ENCODE measurements at regions not wholly inside any gene's neighbourhood (a gene's known extent, or its start where the extent isn't known, plus 50 kb on each side); places are given as distances from the start of the nearest gene placed in this dataset.

DNA sequence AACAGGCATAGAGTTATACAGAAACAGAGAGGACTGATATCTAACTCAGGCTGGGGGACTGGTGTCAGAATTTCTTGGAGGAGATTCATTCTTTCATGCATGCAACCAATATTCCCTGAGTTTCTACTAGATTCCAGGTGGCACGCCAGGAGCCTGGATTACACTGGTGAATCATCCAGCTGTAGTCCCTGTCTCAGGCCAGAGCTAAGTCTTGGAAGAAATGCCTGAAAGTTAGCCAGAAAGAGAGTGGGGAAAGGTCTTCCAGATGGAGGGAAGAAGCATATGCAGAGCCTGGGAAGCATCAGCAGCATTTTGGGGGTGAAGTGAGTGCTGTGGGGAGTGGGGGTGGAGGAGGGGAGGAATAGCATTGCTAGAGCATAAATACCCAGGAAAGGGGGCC, 239.1 kb downstream of the OMA1 start:
- no peak for DNase-seq

- DNase-seq = no peak
Measured at GRCh38 chr1:58305622-58306021, 240.9 kb downstream of the OMA1 start.

DNA sequence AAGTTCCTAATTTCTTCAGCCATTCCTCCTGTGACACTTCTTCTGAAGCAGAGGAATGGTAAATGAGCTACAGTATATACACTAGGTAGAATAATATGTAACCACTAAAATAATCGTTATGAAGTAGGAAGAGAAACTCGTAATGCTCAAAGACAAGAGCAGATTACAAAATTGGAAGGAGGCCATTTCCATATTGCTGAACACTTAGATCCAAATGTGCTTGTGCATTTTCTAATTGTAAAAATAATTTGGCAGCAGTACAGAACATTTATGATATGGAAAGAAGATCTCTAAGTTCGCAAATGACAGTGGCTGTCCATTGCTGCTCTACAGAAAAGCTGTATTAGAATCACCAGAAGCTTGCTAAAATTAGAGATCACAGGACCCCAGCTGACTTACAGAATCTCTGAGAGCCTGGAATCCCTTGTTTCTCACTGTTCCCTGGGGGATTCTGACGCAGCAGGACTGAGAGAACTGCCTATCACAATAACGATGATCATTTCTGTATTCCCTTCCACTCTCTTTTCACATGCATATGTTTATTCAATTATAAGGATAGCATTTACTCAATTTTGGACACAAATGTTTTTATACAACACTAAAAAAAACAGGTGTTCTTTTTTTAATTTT, 242.1 kb downstream of the OMA1 start:
- no peak for DNase-seq

DNA sequence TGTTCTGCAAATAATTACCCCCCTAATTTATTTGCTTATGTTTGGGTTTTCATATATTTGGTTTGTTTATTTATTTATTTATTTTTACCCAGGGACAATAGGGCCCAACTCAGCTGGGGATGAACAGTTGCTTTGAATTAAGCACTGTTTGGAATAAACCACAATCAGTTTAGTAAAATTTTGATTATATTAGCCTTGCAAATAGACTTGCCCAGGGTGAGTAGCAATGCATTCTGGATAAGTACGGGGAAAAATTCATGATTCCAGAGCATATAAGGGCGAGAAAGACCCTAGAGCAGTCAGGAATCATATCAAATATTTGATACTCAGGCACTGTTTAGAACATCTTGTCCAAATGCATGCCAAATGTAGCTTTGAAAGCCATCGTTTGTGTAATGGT, 242.7 kb downstream of the OMA1 start:
- no peak for DNase-seq

GRCh38 chr1:58293388-58293787, 253.1 kb downstream of the OMA1 start:
- DNase-seq = no peak

DNA sequence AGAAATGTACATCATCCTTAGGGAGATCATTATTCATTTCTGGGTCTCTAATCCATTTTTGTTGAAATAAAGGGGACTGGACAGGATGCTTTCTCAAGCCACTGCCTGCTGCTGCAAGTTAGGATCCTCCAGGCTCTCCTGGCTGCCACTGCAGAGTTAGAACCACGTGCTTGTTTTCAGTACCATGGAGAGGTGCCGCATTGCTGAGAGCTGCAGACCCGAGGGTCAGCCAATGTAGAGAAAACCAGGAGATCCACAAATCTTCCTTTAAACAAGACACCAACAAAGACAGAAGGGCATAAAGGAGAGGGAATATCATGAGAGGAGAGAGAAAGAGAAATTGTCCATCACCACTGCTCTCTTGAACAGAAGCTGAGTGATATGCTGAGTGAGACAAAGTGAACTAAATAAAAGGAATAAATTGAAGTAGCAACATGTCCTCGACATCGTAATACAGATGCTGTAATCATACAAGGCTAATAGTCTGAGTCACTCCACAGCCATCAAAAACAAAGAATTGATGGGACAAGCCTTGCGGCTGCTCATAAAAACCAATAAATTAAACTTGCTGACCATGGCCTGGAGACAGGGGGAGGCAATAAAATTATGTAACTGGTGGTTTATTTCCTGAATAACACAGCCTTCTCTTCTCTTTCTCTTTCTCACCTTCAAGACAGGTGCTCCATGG, 255.7 kb downstream of the OMA1 start:
- DNase-seq = no peak

- DNase-seq = no peak
Measured at GRCh38 chr1:58288624-58289142, 257.8 kb downstream of the OMA1 start.

- DNase-seq = peak in 1 of 2 experiments; percentile 10
Measured at GRCh38 chr1:58287894-58288623, 258.5 kb downstream of the OMA1 start.

GRCh38 chr1:58284225-58284510, 262.4 kb downstream of the OMA1 start:
- no peak for DNase-seq

DNA sequence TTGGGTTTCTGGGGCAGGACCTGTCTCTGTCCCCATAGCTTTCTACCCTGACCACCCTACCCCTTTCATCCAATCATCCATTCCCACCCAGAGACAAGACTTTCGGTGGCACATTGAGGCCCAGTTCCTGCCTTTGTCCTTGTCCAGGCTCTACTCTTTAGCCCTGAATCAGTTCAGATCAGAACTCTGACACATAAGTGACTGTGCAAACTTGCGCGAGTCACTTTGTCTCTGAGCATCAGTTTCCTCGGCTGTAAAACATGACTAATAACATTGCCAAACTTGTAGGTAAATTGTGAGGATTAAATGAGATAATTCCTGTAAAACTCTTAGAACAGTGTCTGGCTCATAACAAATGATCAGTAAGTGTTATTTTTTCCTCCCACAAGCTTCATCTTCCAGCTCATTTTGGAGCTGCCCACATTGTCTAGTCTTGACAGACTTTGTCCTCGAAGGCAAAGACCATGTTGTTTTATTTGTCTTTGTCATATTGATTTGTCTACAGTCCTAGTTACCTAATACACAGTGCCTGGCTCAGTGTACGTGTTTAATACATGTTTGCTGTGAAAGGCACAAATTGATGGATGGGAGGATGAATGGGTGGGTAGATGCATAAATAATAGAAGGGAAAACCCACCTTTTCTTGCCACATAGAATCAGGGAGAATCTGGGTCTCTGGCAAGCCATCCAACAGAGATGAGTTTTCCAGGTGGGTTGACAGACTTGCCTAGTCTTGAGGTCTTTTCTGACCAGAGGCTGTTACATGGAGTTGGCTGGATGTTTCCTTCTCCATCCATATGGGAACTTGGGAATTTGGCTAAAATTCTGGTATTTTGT, 262.9 kb downstream of the OMA1 start:
- DNase-seq = no peak

DNA sequence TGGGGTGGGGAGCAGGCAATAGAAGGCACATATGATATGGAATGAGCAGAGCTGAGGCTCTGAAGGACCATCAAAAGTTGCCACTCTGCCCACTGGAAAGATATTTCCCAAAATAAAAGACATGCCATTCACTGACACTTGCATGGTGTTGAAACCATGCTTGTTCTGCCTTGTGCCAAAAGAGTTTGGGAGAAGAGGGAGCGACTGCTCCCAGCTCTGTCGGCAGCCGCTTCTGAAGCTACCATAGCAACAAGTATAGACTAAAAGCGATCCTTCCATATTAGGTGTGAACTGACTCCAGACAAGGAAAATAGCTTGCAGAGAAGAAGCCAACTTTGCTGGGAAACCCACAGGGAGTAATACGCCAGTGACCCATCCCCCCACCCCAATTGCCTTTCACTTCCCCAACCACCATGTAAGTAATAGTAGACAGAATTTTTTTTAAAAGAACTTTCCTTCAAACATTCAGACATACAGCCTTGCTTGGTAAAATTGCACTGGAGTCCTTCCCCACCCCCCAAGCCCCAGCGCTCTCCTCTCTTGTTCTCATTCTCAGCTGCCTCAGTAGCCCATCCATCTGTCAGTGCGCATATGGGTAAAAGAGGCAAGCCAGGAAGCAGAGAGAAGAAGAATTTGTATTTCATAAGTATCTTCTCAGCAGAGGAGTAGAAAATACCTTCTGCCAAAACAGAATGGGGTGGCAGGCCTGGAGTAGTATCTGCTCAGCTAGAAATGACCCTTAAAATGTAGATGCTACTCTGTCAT, 263.7 kb downstream of the OMA1 start:
- no peak for DNase-seq

- no peak for DNase-seq
Measured at GRCh38 chr1:58266242-58266641, 280.3 kb downstream of the OMA1 start.

DNA sequence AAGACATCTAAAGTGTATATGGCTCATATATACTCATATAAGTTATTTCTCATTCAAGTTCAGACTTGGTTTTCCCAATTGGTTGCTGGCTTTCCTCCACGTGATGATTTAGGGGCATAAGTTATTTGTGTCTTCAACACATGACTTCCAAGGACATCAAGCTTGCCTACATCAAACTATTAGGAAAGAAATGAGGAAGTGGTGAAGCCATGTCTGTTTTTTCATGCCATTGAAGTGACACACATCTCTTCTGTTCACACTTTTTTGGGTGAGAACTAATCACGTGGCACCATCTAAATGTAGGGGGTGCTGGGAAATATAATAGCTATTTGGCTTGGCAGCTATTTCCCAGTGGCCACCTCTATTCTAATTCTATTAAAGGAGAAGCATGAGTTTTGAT, 282.1 kb downstream of the OMA1 start:
- no peak for DNase-seq

DNA sequence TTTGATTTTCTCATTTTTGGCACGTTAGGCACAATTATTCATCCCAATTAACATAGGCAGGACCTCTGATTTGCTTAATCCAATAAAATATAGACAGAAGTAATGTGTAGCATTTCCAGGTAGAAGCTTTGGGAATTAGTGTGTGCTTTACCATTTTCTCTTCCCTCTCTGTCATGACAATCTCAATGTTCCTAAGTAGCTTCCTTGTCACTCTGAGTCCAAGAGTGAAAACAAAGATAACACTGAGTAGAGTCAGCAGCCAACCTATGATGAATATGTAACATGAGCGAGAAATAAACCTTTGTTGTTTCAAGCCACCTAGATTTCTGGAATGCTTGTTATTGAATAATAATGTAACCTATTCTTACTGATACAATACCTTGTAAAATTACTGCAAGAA, 283.8 kb downstream of the OMA1 start:
- no peak for DNase-seq

DNA sequence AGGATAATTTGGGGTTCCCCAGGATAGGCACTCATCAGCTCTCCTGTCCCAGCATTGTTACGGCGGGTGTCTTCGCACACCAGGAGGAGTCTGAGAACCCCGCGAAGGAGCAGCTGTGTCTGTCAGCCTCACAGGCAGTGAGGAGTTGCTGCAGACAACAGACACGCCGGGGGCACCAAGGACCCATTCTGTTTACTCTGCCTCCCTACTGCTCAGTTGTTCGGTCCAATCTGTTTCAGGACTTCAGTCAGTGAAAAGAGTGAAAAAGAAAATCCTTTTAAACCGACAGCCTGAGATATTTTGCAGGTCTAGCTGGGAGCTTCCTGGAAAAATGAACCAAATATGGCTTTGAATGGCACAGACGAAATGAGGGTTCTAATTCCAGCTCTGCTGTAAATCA, 288.4 kb downstream of the OMA1 start:
- DNase-seq = no peak

DNA sequence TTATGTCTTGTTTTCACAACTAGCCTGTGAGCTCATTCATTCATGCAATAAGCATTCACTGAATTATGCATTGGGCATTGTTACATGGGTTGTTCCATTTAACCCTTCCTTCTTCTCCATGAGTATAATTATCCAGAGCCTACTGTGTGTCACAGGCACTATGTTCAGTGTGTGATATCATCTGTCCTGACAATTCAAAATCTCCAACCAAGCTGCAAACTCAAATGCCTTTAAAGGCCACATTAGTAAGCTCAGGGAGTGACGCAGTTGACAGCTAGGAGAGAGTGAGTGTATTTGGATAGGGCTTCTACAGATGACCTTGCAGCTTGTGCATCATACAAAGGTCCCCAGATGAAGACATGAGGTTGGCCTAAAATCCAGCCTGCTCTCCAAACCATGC, 289.5 kb downstream of the OMA1 start:
- DNase-seq = no peak

- no peak for DNase-seq
Measured at GRCh38 chr1:58256546-58256945, 290.0 kb downstream of the OMA1 start.

DNA sequence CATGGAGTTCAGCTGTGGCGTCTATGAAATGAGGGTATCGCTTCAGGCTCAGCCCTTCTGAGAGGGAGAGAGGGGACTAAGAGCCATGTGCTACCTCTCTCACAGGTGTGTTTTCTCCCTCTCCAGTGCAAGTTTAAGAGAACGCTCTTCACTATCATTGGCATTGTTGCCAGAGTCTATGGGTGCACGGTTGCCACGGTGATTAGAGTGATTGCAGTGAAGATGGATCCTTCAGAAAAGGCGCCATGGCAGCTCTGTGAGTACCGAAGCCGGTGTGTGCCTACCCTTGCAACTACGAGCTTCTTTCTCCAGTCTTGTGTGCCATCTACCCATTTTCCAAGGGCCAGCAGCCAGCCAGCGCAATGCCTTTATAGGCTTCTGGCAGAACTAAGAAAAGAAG, 290.5 kb downstream of the OMA1 start:
- peak in 1 of 2 experiments; percentile 26 for DNase-seq

GRCh38 chr1:58255192-58255591, 291.3 kb downstream of the OMA1 start:
- no peak for DNase-seq

GRCh38 chr1:58251430-58252073, 295.0 kb downstream of the OMA1 start:
- no peak for DNase-seq

- no peak for DNase-seq
Measured at GRCh38 chr1:58250587-58250948, 296.0 kb downstream of the OMA1 start.

Data from NCI-H187 (cell line).